IMR-90 (cell line): ENCODE measurements at regions not wholly inside any gene's neighbourhood (a gene's known extent, or its start where the extent isn't known, plus 50 kb on each side); places are given as distances from the start of the nearest gene placed in this dataset.

Source experiments
- ATAC-seq: fragments of 200-7000 bp; cut with Tn5 transposase; 2 replicates; pipeline ENCODE4 v1.9.1; 2020; ENCODE audit warnings: low read depth, mild to moderate bottlenecking, moderate library complexity
- BruUV-seq: library from RNA; stranded (reverse); fragments of 400-500 nt; replicated peaks from 2 replicates; lab custom pipeline; 2021; lab: Mats Ljungman, UMichigan
- CTCF ChIA-PET: fragments of 300-600 bp; formaldehyde crosslinking; extraction: SDS; loops from one replicate; lab custom pipeline; 2021; ENCODE audit warnings: antibody characterized with exemption; lab: Yijun Ruan, JAX
- POLR2A ChIA-PET: fragments of 300-600 bp; sonication (Branson Sonifier 250); formaldehyde crosslinking; loops from one replicate; lab custom pipeline; 2022; ENCODE audit warnings: antibody characterized with exemption; ENCODE audit not compliant: unreplicated experiment; lab: Charles Lee
- DNase-seq: peaks from one replicate; pipeline ENCODE4 v3.0.0; 2013
- H2AFZ ChIP-seq: replicated peaks from 2 replicates; pipeline ENCODE3; 2013; ENCODE audit warnings: low read length, mild to moderate bottlenecking; ENCODE audit not compliant: poor library complexity
- H2AK5ac ChIP-seq: 2 replicates; pipeline ENCODE4 v1.6.1; 2013; ENCODE audit warnings: low read depth, low read length, inconsistent platforms
- H2AK9ac ChIP-seq: replicated peaks from 2 replicates; pipeline ENCODE3; 2013; ENCODE audit warnings: mild to moderate bottlenecking, low read depth, low read length, moderate library complexity; ENCODE audit not compliant: poor library complexity
- H2BK120ac ChIP-seq: 2 replicates; pipeline ENCODE4 v1.6.1; 2013; ENCODE audit warnings: low read depth, low read length, inconsistent platforms
- H2BK15ac ChIP-seq: 3 replicates; pipeline ENCODE4 v1.6.1; 2013; ENCODE audit warnings: low read depth, low read length, inconsistent platforms
- H2BK20ac ChIP-seq: 2 replicates; pipeline ENCODE4 v1.6.1; 2013; ENCODE audit warnings: low read depth, mild to moderate bottlenecking, inconsistent platforms, low read length, moderate library complexity
- H2BK5ac ChIP-seq: 2 replicates; pipeline ENCODE4 v1.6.1; 2013; ENCODE audit warnings: mild to moderate bottlenecking, low read depth, low read length, inconsistent platforms; ENCODE audit not compliant: poor library complexity, severe bottlenecking
- H3K14ac ChIP-seq: replicated peaks from 2 replicates; pipeline ENCODE4 v1.6.1; 2013; ENCODE audit warnings: low read depth, low read length, inconsistent platforms
- H3K18ac ChIP-seq: 2 replicates; pipeline ENCODE4 v1.6.1; 2013; ENCODE audit warnings: low read depth, low read length, control low read depth
- H3K23ac ChIP-seq: 2 replicates; pipeline ENCODE4 v1.6.1; 2013; ENCODE audit warnings: low read depth, low read length, inconsistent platforms
- H3K27ac ChIP-seq: 2 replicates; pipeline ENCODE4 v1.5.1; 2013; ENCODE audit warnings: mild to moderate bottlenecking, control low read depth, low read length; ENCODE audit not compliant: insufficient read depth
- H3K27me3 ChIP-seq: 2 replicates; pipeline ENCODE4 v1.6.1; 2013; ENCODE audit warnings: low read length; ENCODE audit not compliant: control insufficient read depth, insufficient read depth
- H3K36me3 ChIP-seq: 2 replicates; pipeline ENCODE4 v1.6.1; 2013; ENCODE audit warnings: low read length, mixed read lengths; ENCODE audit not compliant: control insufficient read depth, insufficient read depth
- H3K4ac ChIP-seq: 2 replicates; pipeline ENCODE4 v1.6.1; 2013; ENCODE audit warnings: low read depth, low read length, inconsistent platforms
- H3K4me1 ChIP-seq: 2 replicates; pipeline ENCODE4 v1.6.1; 2013; ENCODE audit warnings: low read length, mixed read lengths; ENCODE audit not compliant: control insufficient read depth, insufficient read depth
- H3K4me2 ChIP-seq: 2 replicates; pipeline ENCODE4 v1.6.1; 2013; ENCODE audit warnings: low read depth, mild to moderate bottlenecking, control low read depth, low read length, moderate library complexity
- H3K4me3 ChIP-seq: 2 replicates; pipeline ENCODE4 v1.5.1; 2013; ENCODE audit warnings: low read depth, mild to moderate bottlenecking, control low read depth, low read length, moderate library complexity; ENCODE audit not compliant: insufficient read depth
- H3K56ac ChIP-seq: 2 replicates; pipeline ENCODE4 v1.6.1; 2013; ENCODE audit warnings: low read length, inconsistent platforms; ENCODE audit not compliant: insufficient read depth; ENCODE audit errors: extremely low read depth
- H3K79me1 ChIP-seq, 2 experiments: 2 replicates each; pipeline ENCODE4 v1.6.1; 2013; ENCODE audit warnings: low read length in 2 of 2, inconsistent platforms in 1 of 2, low read depth in 1 of 2
- H3K9ac ChIP-seq: 2 replicates; pipeline ENCODE4 v1.6.1; 2013; ENCODE audit warnings: low read depth, low read length, control low read depth
- H3K9me1 ChIP-seq: 2 replicates; pipeline ENCODE4 v1.6.1; 2013; ENCODE audit warnings: low read length, inconsistent platforms; ENCODE audit not compliant: insufficient read depth
- H3K9me3 ChIP-seq: 2 replicates; pipeline ENCODE4 v1.6.1; 2013; ENCODE audit warnings: low read length; ENCODE audit not compliant: control insufficient read depth, insufficient read depth
- H4K20me1 ChIP-seq: 2 replicates; pipeline ENCODE4 v1.6.1; 2013; ENCODE audit warnings: low read length, inconsistent platforms; ENCODE audit not compliant: insufficient read depth
- H4K5ac ChIP-seq: 2 replicates; pipeline ENCODE4 v1.6.1; 2013; ENCODE audit warnings: mild to moderate bottlenecking, low read depth, low read length, control low read depth
- H4K8ac ChIP-seq, 2 experiments: 2 replicates each; pipeline ENCODE4 v1.6.1; 2013; ENCODE audit warnings: low read depth in 2 of 2, low read length in 2 of 2, control low read depth in 1 of 2, inconsistent platforms in 1 of 2
- H4K91ac ChIP-seq: 2 replicates; pipeline ENCODE4 v1.6.1; 2013; ENCODE audit warnings: low read depth, low read length, inconsistent platforms; ENCODE audit not compliant: insufficient read depth
- MAZ ChIP-seq: IDR thresholded peaks from 2 replicates; pipeline ENCODE4 v1.6.1; 2012; ENCODE audit warnings: low read depth, mild to moderate bottlenecking, low read length, improper control_type of control experiment, moderate library complexity, borderline replicate concordance
- RCOR1 ChIP-seq: IDR thresholded peaks from 2 replicates; pipeline ENCODE4 v1.6.1; 2012; ENCODE audit warnings: mild to moderate bottlenecking, low read length, improper control_type of control experiment; ENCODE audit not compliant: insufficient replicate concordance
- WGBS, 2 experiments: methylation state at CpG; one replicate each; pipeline versions ENCODE4 v1.1.5 to v1.1.7; 2013; ENCODE audit warnings: missing lambda C conversion rate in 2 of 2; ENCODE audit not compliant: insufficient read length in 1 of 2; ENCODE audit errors: extremely low coverage in 2 of 2; 5-methylcytosine and 5-hydroxymethylcytosine counted together
- dilution Hi-C: fragments of 300-500 bp; cut with HindIII; formaldehyde crosslinking; loops from one replicate; pipeline ENCODE4 v1.14.3; 2018; ENCODE audit warnings: low sequenced_read_pairs; ENCODE audit not compliant: unreplicated experiment
- in situ Hi-C: fragments of 300-500 bp; cut with MboI; formaldehyde crosslinking; loops from 3 replicates; pipeline ENCODE4 v1.14.3; 2019; ENCODE audit warnings: low sequenced_read_pairs, inconsistent platforms, mixed read lengths
- intact Hi-C: fragments of 100-400 bp; cut with micrococcal nuclease; formaldehyde crosslinking; loops from 2 replicates; pipeline ENCODE4 v1.10.0; 2022

- H2BK20ac ChIP-seq, result no peak overlapping the region
- H3K27ac ChIP-seq, result no peak overlapping the region
- no peak overlapping the region for H3K4me2 ChIP-seq
- H3K27me3 ChIP-seq, result no peaks in the 10 kb centered on the region
- DNase-seq (no peak), ATAC-seq (no peak)
- no peak overlapping the region for H2BK120ac ChIP-seq
- H3K23ac ChIP-seq, result no peak overlapping the region
- no TSS peak for BruUV-seq
- no peak for TF ChIP-seq RCOR1
- TF ChIP-seq MAZ, result no peak
- no peak overlapping the region for H3K4me3 ChIP-seq
- H4K20me1 ChIP-seq, result no peaks in the 10 kb centered on the region
- H4K91ac ChIP-seq, result no peak overlapping the region
- no peak overlapping the region for H3K18ac ChIP-seq
- no peak overlapping the region for H4K5ac ChIP-seq
- no peak overlapping the region for H4K8ac ChIP-seq
- H3K36me3 ChIP-seq, result no peaks in the 10 kb centered on the region
- 75% methylated on average over 11 of the region's 33 CpGs; no CpG with 5 or more reads in 1 of the 2 experiments for WGBS, 2 experiments
- in situ Hi-C loops, result no loop called here
- H2BK5ac ChIP-seq, result no peak overlapping the region
- H3K79me1 ChIP-seq, result no peaks in the 10 kb centered on the region
- no peak overlapping the region for H3K56ac ChIP-seq
- H2AK5ac ChIP-seq, result no peak overlapping the region
- POLR2A ChIA-PET, result no interaction called here
- peaks cover 35% of the 10 kb centered on the region for H3K9me3 ChIP-seq
- no peak overlapping the region for H3K14ac ChIP-seq
- no peaks in the 10 kb centered on the region for H3K9me1 ChIP-seq
- dilution Hi-C loops, result no loop called here
- no peak overlapping the region for H2AK9ac ChIP-seq
- no peak overlapping the region for H2BK15ac ChIP-seq
- H3K4me1 ChIP-seq, result no peaks in the 10 kb centered on the region
- no peak overlapping the region for H2AFZ ChIP-seq
- intact Hi-C loops, result no loop called here
- H3K4ac ChIP-seq, result no peak overlapping the region
- CTCF ChIA-PET, result no interaction called here
- H3K9ac ChIP-seq, result no peak overlapping the region
These were observed 1681.0 kb downstream of the TP53TG3F start for GRCh38 chr16:35140293-35140986.
